H9 (cell line): ENCODE measurements at regions not wholly inside any gene's neighbourhood (a gene's known extent, or its start where the extent isn't known, plus 50 kb on each side); places are given as distances from the start of the nearest gene placed in this dataset.

Experiments used
- DNase-seq: peaks from one replicate; pipeline ENCODE4 v3.0.0-alpha.2; 2017
- H2AFZ ChIP-seq: one replicate; pipeline ENCODE4 v1.6.1; 2013; ENCODE audit warnings: mild to moderate bottlenecking, low read length, control low read depth, moderate library complexity
- H2AK5ac ChIP-seq: 2 replicates; pipeline ENCODE4 v1.6.1; 2013; ENCODE audit warnings: low read length, control low read depth, mixed read lengths; ENCODE audit not compliant: insufficient read length
- H2BK120ac ChIP-seq: one replicate; pipeline ENCODE4 v1.6.1; 2013; ENCODE audit warnings: low read depth, mild to moderate bottlenecking, low read length, control low read depth, inconsistent platforms; ENCODE audit not compliant: poor library complexity, severe bottlenecking
- H2BK12ac ChIP-seq: 2 replicates; pipeline ENCODE4 v1.6.1; 2013; ENCODE audit warnings: low read length, control low read depth, mixed read lengths, low read depth; ENCODE audit not compliant: insufficient read length
- H2BK15ac ChIP-seq: 2 replicates; pipeline ENCODE4 v1.6.1; 2013; ENCODE audit warnings: low read depth, low read length, control low read depth
- H2BK20ac ChIP-seq: one replicate; pipeline ENCODE4 v1.6.1; 2013; ENCODE audit warnings: low read depth, mild to moderate bottlenecking, low read length, control low read depth, inconsistent platforms; ENCODE audit not compliant: poor library complexity, severe bottlenecking
- H2BK5ac ChIP-seq: 2 replicates; pipeline ENCODE4 v1.6.1; 2013; ENCODE audit warnings: low read length, control low read depth, mixed read lengths; ENCODE audit not compliant: insufficient read length
- H3K14ac ChIP-seq: 2 replicates; pipeline ENCODE4 v1.6.1; 2013; ENCODE audit warnings: low read length, control low read depth; ENCODE audit not compliant: insufficient read depth
- H3K18ac ChIP-seq: 2 replicates; pipeline ENCODE4 v1.6.1; 2013; ENCODE audit warnings: low read depth, mild to moderate bottlenecking, mixed read lengths, low read length, control low read depth; ENCODE audit not compliant: insufficient read length
- H3K23ac ChIP-seq: 2 replicates; pipeline ENCODE4 v1.6.1; 2013; ENCODE audit warnings: low read length, control low read depth, mixed read lengths, low read depth; ENCODE audit not compliant: insufficient read length
- H3K23me2 ChIP-seq: 2 replicates; pipeline ENCODE4 v1.6.1; 2013; ENCODE audit warnings: low read depth, mild to moderate bottlenecking, mixed read lengths, low read length, control low read depth; ENCODE audit not compliant: insufficient read length, poor library complexity, severe bottlenecking
- H3K27ac ChIP-seq: 2 replicates; pipeline ENCODE4 v1.5.1; 2013; ENCODE audit warnings: low read length, control low read depth, mixed read lengths, low read depth; ENCODE audit not compliant: insufficient read length
- H3K27me3 ChIP-seq: 2 replicates; pipeline ENCODE4 v1.6.1; 2013; ENCODE audit warnings: low read length, control low read depth, inconsistent platforms; ENCODE audit not compliant: insufficient read depth
- H3K4ac ChIP-seq: 2 replicates; pipeline ENCODE4 v1.6.1; 2013; ENCODE audit warnings: low read depth, mild to moderate bottlenecking, control low read depth, inconsistent platforms, low read length, moderate library complexity
- H3K4me1 ChIP-seq: 2 replicates; pipeline ENCODE4 v1.6.1; 2013; ENCODE audit warnings: low read length, control low read depth, inconsistent platforms; ENCODE audit not compliant: insufficient read depth
- H3K4me2 ChIP-seq: 2 replicates; pipeline ENCODE4 v1.6.1; 2013; ENCODE audit warnings: low read length, control low read depth, mixed read lengths; ENCODE audit not compliant: insufficient read length, insufficient read depth
- H3K56ac ChIP-seq: 2 replicates; pipeline ENCODE4 v1.6.1; 2013; ENCODE audit warnings: low read depth, mild to moderate bottlenecking, mixed read lengths, low read length, control low read depth; ENCODE audit not compliant: insufficient read length
- H3K79me1 ChIP-seq: 2 replicates; pipeline ENCODE4 v1.6.1; 2013; ENCODE audit warnings: low read depth, mild to moderate bottlenecking, moderate library complexity, low read length, control low read depth, inconsistent platforms; ENCODE audit not compliant: insufficient read depth, poor library complexity, severe bottlenecking
- H3K79me2 ChIP-seq: 2 replicates; pipeline ENCODE4 v1.6.1; 2013; ENCODE audit warnings: low read length, control low read depth, inconsistent platforms; ENCODE audit not compliant: insufficient read depth
- H3K9ac ChIP-seq: 2 replicates; pipeline ENCODE4 v1.6.1; 2013; ENCODE audit warnings: low read length, control low read depth, mixed read lengths; ENCODE audit not compliant: insufficient read length; ENCODE audit errors: extremely low read depth
- H3K9me3 ChIP-seq: one replicate; pipeline ENCODE4 v1.6.1; 2013; ENCODE audit warnings: low read depth, low read length, inconsistent platforms; ENCODE audit not compliant: control insufficient read depth
- H3T11ph ChIP-seq: one replicate; pipeline ENCODE4 v1.6.1; 2013; ENCODE audit warnings: mild to moderate bottlenecking, low read length, control low read depth, inconsistent platforms
- H4K20me1 ChIP-seq: one replicate; pipeline ENCODE4 v1.6.1; 2013; ENCODE audit not compliant: control insufficient read depth, insufficient read length, insufficient read depth
- H4K5ac ChIP-seq: 2 replicates; pipeline ENCODE4 v1.6.1; 2013; ENCODE audit warnings: low read depth, mild to moderate bottlenecking, mixed read lengths, low read length, control low read depth; ENCODE audit not compliant: insufficient read length
- H4K8ac ChIP-seq: replicated peaks from 2 replicates; pipeline ENCODE4 v1.6.1; 2013; ENCODE audit warnings: low read length, control low read depth, mixed read lengths, low read depth; ENCODE audit not compliant: insufficient read length
- H4K91ac ChIP-seq: 2 replicates; pipeline ENCODE4 v1.6.1; 2013; ENCODE audit warnings: low read depth, mild to moderate bottlenecking, moderate library complexity, mixed read lengths, low read length, control low read depth; ENCODE audit not compliant: insufficient read length
- H3K27ac Mint-ChIP-seq, 3 experiments: 2 replicates in 2 of 3; 3 replicates in 1 of 3; pipeline ENCODE4 v1.8.0; 2020 to 2021; ENCODE audit warnings: mixed read lengths in 3 of 3, mild to moderate bottlenecking in 1 of 3, moderate library complexity in 1 of 3
- H3K27me3 Mint-ChIP-seq: 2 replicates; pipeline ENCODE4 v1.8.0; 2021; ENCODE audit warnings: low read depth, mild to moderate bottlenecking, moderate library complexity, mixed read lengths
- H3K36me3 Mint-ChIP-seq, 3 experiments: 2 replicates in 2 of 3; 3 replicates in 1 of 3; pipeline ENCODE4 v1.8.0; 2020 to 2021; ENCODE audit warnings: low read depth in 3 of 3, mixed read lengths in 3 of 3; ENCODE audit not compliant: insufficient read depth in 1 of 3
- H3K4me1 Mint-ChIP-seq, 2 experiments: 2 replicates each; pipeline ENCODE4 v1.8.0; 2020; ENCODE audit warnings: mixed read lengths in 2 of 2
- H3K4me3 Mint-ChIP-seq, 2 experiments: 2 replicates in 1 of 2; 3 replicates in 1 of 2; pipeline ENCODE4 v1.8.0; 2020 to 2021; ENCODE audit warnings: mild to moderate bottlenecking in 2 of 2, mixed read lengths in 2 of 2, moderate library complexity in 1 of 2
- H3K9me3 Mint-ChIP-seq, 2 experiments: 2 replicates in 1 of 2; 3 replicates in 1 of 2; pipeline ENCODE4 v1.8.0; 2020; ENCODE audit warnings: mild to moderate bottlenecking in 2 of 2, mixed read lengths in 2 of 2, moderate library complexity in 1 of 2
- CTCF ChIP-seq: fragments of 200-600 bp; sonication (generic); conservative IDR thresholded peaks from 3 replicates; pipeline ENCODE4 v1.8.0; 2021; ENCODE audit warnings: antibody characterized with exemption, mild to moderate bottlenecking

- no peak overlapping the region for H3K27ac Mint-ChIP-seq
- peaks cover 12% of the 10 kb centered on the region for H3K27me3 Mint-ChIP-seq
- H3K9me3 Mint-ChIP-seq: peaks cover 0 to 6% of the 10 kb centered on the region in 2 experiments; a peak in 3 of 5 replicates
These were observed 245.7 kb downstream of the NXPE2 start for GRCh38 chr11:114924042-114924441.

More at GRCh38 chr11:114924042-114924441, 245.7 kb downstream of the NXPE2 start:
- H2BK120ac ChIP-seq: no peak overlapping the region
- no peaks in the 10 kb centered on the region for H3K4me1 ChIP-seq
- Mint-ChIP-seq H3K4me1 (no peaks in the 10 kb centered on the region), H3K4me3 (no peak overlapping the region), H3K36me3 (no peaks in the 10 kb centered on the region; a peak in 1 of 7 replicates)
- H4K8ac ChIP-seq: no peak overlapping the region
- H3K9ac ChIP-seq: no peak overlapping the region
- H2BK5ac ChIP-seq: no peak overlapping the region
- H2AK5ac ChIP-seq: no peak overlapping the region
- no peak overlapping the region for H3K4ac ChIP-seq
- H3K27ac ChIP-seq: no peak overlapping the region
- H2BK12ac ChIP-seq: no peak overlapping the region
- H3K23ac ChIP-seq: no peak overlapping the region
- no peak overlapping the region for H3K14ac ChIP-seq
- no peaks in the 10 kb centered on the region for H3K79me2 ChIP-seq
- TF ChIP-seq CTCF: no peak
- H2BK15ac ChIP-seq: no peak overlapping the region
- no peak overlapping the region for H2BK20ac ChIP-seq
- H4K20me1 ChIP-seq: no peaks in the 10 kb centered on the region
- H3K18ac ChIP-seq: no peak overlapping the region
- H4K91ac ChIP-seq: no peak overlapping the region
- H2AFZ ChIP-seq: no peak overlapping the region
- H3K79me1 ChIP-seq: no peaks in the 10 kb centered on the region
- H3K27me3 ChIP-seq: no peaks in the 10 kb centered on the region
- H3T11ph ChIP-seq: no peak overlapping the region
- DNase-seq: no peak
- no peak overlapping the region for H3K56ac ChIP-seq
- H3K23me2 ChIP-seq: no peaks in the 10 kb centered on the region
- H4K5ac ChIP-seq: no peak overlapping the region
- no peaks in the 10 kb centered on the region for H3K9me3 ChIP-seq
- no peak overlapping the region for H3K4me2 ChIP-seq
